GM12878 (cell line): ENCODE measurements at regions not wholly inside any gene's neighbourhood (a gene's known extent, or its start where the extent isn't known, plus 50 kb on each side); places are given as distances from the start of the nearest gene placed in this dataset.

Experiments
- ATAC-seq: fragments of 200-7000 bp; cut with Tn5 transposase; 3 replicates; pipeline ENCODE4 v1.9.1; 2020; ENCODE audit warnings: mild to moderate bottlenecking, moderate library complexity
- BruUV-seq: library from RNA; stranded (reverse); fragments of 400-500 nt; replicated peaks from 2 replicates; lab custom pipeline; 2021; lab: Mats Ljungman, UMichigan
- CTCF ChIA-PET: fragments of 300-600 bp; sonication (Branson Sonifier 250); formaldehyde crosslinking; extraction: SDS; loops from one replicate; lab custom pipeline; 2021; ENCODE audit warnings: inconsistent platforms; lab: Yijun Ruan, JAX
- POLR2A ChIA-PET: fragments of 350-600 bp; formaldehyde crosslinking; extraction: SDS; loops from one replicate; lab custom pipeline; 2021; ENCODE audit warnings: inconsistent platforms; lab: Charles Lee
- RAD21 ChIA-PET: fragments of 300-600 bp; sonication (Branson Sonifier 250); formaldehyde crosslinking; loops from one replicate; lab custom pipeline; 2023; ENCODE audit warnings: antibody characterized with exemption; ENCODE audit not compliant: unreplicated experiment; lab: Charles Lee
- SMC1A ChIA-PET: fragments of 300-600 bp; sonication (Branson Sonifier 250); formaldehyde crosslinking; loops from one replicate; lab custom pipeline; 2023; ENCODE audit not compliant: unreplicated experiment, uncharacterized antibody; lab: Charles Lee
- DNase-seq: peaks from one replicate; pipeline ENCODE4 v3.0.0-alpha.2; 2011; ENCODE audit warnings: low read depth, low spot score
- FAIRE-seq: peaks from 3 replicates; lab custom pipeline; 2011; peaks lifted over from hg19 to GRCh38; lab: Jason Lieb, UNC
- H2AFZ ChIP-seq: 2 replicates; pipeline ENCODE4 v1.6.0; 2011; ENCODE audit warnings: low read depth, low read length, control low read depth; ENCODE audit not compliant: control insufficient read depth
- H3K27ac ChIP-seq: 2 replicates; pipeline ENCODE4 v1.5.1; 2011; ENCODE audit warnings: control low read depth; ENCODE audit not compliant: control insufficient read depth, insufficient read depth
- H3K27me3 ChIP-seq, 2 experiments: replicated peaks in 1 of 2; 2 replicates each; pipeline versions ENCODE4 v1.6.0 to v1.6.1; 2011; ENCODE audit warnings: low read length in 1 of 2; ENCODE audit not compliant: control insufficient read depth in 2 of 2, insufficient read depth in 2 of 2
- H3K36me3 ChIP-seq, 2 experiments: 2 replicates each; pipeline ENCODE4 v1.5.1; 2011; ENCODE audit warnings: low read length in 1 of 2; ENCODE audit not compliant: control insufficient read depth in 2 of 2, insufficient read depth in 2 of 2
- H3K4me1 ChIP-seq: 2 replicates; pipeline ENCODE4 v1.6.1; 2011; ENCODE audit warnings: mild to moderate bottlenecking, low read length, moderate library complexity, mixed read lengths; ENCODE audit not compliant: control insufficient read depth, insufficient read depth
- H3K4me2 ChIP-seq: 2 replicates; pipeline ENCODE4 v1.6.0; 2011; ENCODE audit warnings: control low read depth; ENCODE audit not compliant: control insufficient read depth, insufficient read depth
- H3K4me3 ChIP-seq: fragments of 200-600 bp; sonication (generic); 2 replicates; pipeline ENCODE4 v1.5.1; 2016
- H3K79me2 ChIP-seq: 2 replicates; pipeline ENCODE4 v1.6.0; 2011; ENCODE audit warnings: low read length; ENCODE audit not compliant: control insufficient read depth, insufficient read depth
- H3K9ac ChIP-seq: 2 replicates; pipeline ENCODE4 v1.8.0; 2011; ENCODE audit warnings: low read length, control low read depth, mixed read lengths; ENCODE audit not compliant: control insufficient read depth, insufficient read depth
- H3K9me3 ChIP-seq: replicated peaks from 3 replicates; pipeline ENCODE4 v1.5.1; 2011; ENCODE audit warnings: mild to moderate bottlenecking, low read length; ENCODE audit not compliant: control insufficient read depth, insufficient read depth
- H4K20me1 ChIP-seq: 2 replicates; pipeline ENCODE4 v1.6.0; 2011; ENCODE audit not compliant: control insufficient read depth, insufficient read depth
- BHLHE40 ChIP-seq, 2 experiments: fragments of 450-650 bp in 1 of 2; IDR thresholded peaks; 2 replicates each; pipeline ENCODE4 v1.6.1; 2011 to 2017; ENCODE audit warnings: low read depth in 2 of 2, borderline replicate concordance in 1 of 2, improper control_type of control experiment in 1 of 2, low read length in 1 of 2, mild to moderate bottlenecking in 1 of 2
- CREM ChIP-seq: IDR thresholded peaks from 2 replicates; pipeline ENCODE4 v1.6.1; 2014; ENCODE audit warnings: antibody characterized with exemption, low read depth
- DPF2 ChIP-seq: fragments of 450-650 bp; IDR thresholded peaks from 2 replicates; pipeline ENCODE4 v1.6.1; 2017; ENCODE audit warnings: mild to moderate bottlenecking
- ETV6 ChIP-seq, 2 experiments: fragments of 450-650 bp in 1 of 2; IDR thresholded peaks in 1 of 2; conservative IDR thresholded peaks in 1 of 2; 2 replicates each; pipeline ENCODE4 v1.6.1; 2014; ENCODE audit warnings: antibody characterized with exemption in 1 of 2, borderline replicate concordance in 1 of 2, low read depth in 1 of 2, mild to moderate bottlenecking in 1 of 2, moderate library complexity in 1 of 2
- FOXK2 ChIP-seq: fragments of 450-650 bp; IDR thresholded peaks from 2 replicates; pipeline ENCODE4 v1.6.1; 2017; ENCODE audit warnings: mild to moderate bottlenecking, moderate library complexity
- HCFC1 ChIP-seq: fragments of 150-350 bp; IDR thresholded peaks from 2 replicates; pipeline ENCODE4 v1.6.1; 2014; ENCODE audit warnings: low read length
- HDAC2 ChIP-seq: fragments of 200-600 bp; sonication (generic); IDR thresholded peaks from 2 replicates; pipeline ENCODE4 v1.6.1; 2017
- HDGF ChIP-seq: fragments of 450-650 bp; IDR thresholded peaks from 2 replicates; pipeline ENCODE4 v1.6.1; 2016; ENCODE audit warnings: antibody characterized with exemption
- IKZF1 ChIP-seq: fragments of 450-650 bp; conservative IDR thresholded peaks from 2 replicates; pipeline ENCODE4 v1.6.1; 2017; ENCODE audit warnings: antibody characterized with exemption, mild to moderate bottlenecking
- IKZF2 ChIP-seq, 2 experiments: fragments of 450-650 bp; IDR thresholded peaks; 2 replicates each; pipeline ENCODE4 v1.6.1; 2017; ENCODE audit warnings: mild to moderate bottlenecking in 2 of 2, moderate library complexity in 2 of 2
- JUND ChIP-seq: IDR thresholded peaks from 2 replicates; pipeline ENCODE4 v1.6.1; 2012; ENCODE audit warnings: low read depth, mild to moderate bottlenecking, low read length, improper control_type of control experiment, moderate library complexity
- KAT2A ChIP-seq: conservative IDR thresholded peaks from 2 replicates; pipeline ENCODE4 v1.6.1; 2011; ENCODE audit warnings: low read depth, low read length; ENCODE audit not compliant: control insufficient read depth
- MEF2A ChIP-seq: IDR thresholded peaks from 2 replicates; pipeline ENCODE4 v1.6.1; 2011; ENCODE audit warnings: low read depth, mild to moderate bottlenecking, low read length, moderate library complexity; ENCODE audit not compliant: insufficient read depth
- MTA2 ChIP-seq: fragments of 450-650 bp; IDR thresholded peaks from 2 replicates; pipeline ENCODE4 v1.6.1; 2016; ENCODE audit warnings: low read depth, mild to moderate bottlenecking, moderate library complexity
- MYC ChIP-seq: IDR thresholded peaks from 2 replicates; pipeline ENCODE4 v1.6.1; 2011; ENCODE audit warnings: mild to moderate bottlenecking, low read length, moderate library complexity, inconsistent platforms; ENCODE audit not compliant: insufficient read depth, insufficient replicate concordance, insufficient read length, severe bottlenecking
- NFIC ChIP-seq: IDR thresholded peaks from 2 replicates; pipeline ENCODE4 v1.6.1; 2012; ENCODE audit warnings: low read depth, mild to moderate bottlenecking, inconsistent platforms, low read length, moderate library complexity
- RAD51 ChIP-seq: fragments of 450-650 bp; IDR thresholded peaks from 2 replicates; pipeline ENCODE4 v1.6.1; 2016; ENCODE audit warnings: moderate library complexity, mild to moderate bottlenecking, inconsistent platforms
- RB1 ChIP-seq: fragments of 450-650 bp; formaldehyde crosslinking; IDR thresholded peaks from 2 replicates; pipeline ENCODE4 v1.6.1; 2017; ENCODE audit warnings: mild to moderate bottlenecking, borderline replicate concordance
- SRF ChIP-seq, 2 experiments: IDR thresholded peaks; 2 replicates each; pipeline ENCODE4 v1.6.1; 2011; ENCODE audit warnings: low read depth in 2 of 2, low read length in 2 of 2, mild to moderate bottlenecking in 1 of 2, moderate library complexity in 1 of 2
- TCF7 ChIP-seq: IDR thresholded peaks from 2 replicates; pipeline ENCODE4 v1.6.1; 2014; ENCODE audit warnings: antibody characterized with exemption, borderline replicate concordance
- ZNF687 ChIP-seq: fragments of 450-650 bp; IDR thresholded peaks from 2 replicates; pipeline ENCODE4 v1.6.1; 2017; ENCODE audit warnings: mild to moderate bottlenecking, moderate library complexity
- WGBS: methylation state at CpG from one replicate; pipeline ENCODE4 v1.1.6; 2016; ENCODE audit warnings: low lambda C conversion rate; ENCODE audit not compliant: insufficient replicate concordance, insufficient coverage; ENCODE audit errors: missing lambda C conversion rate; 5-methylcytosine and 5-hydroxymethylcytosine counted together
- in situ Hi-C: fragments of 300-500 bp; cut with MboI; formaldehyde crosslinking; loops from 9 replicates; pipeline ENCODE4 v1.14.3; 2018; ENCODE audit warnings: mixed read lengths
- intact Hi-C: fragments of 100-400 bp; cut with micrococcal nuclease; formaldehyde crosslinking; loops from one replicate; pipeline ENCODE4 v1.14.2; 2022; ENCODE audit not compliant: unreplicated experiment
- TF ChIP-seq, protein P1 (sequence below): IDR thresholded peaks from 2 replicates; pipeline ENCODE4 v1.6.1; 2011; ENCODE audit warnings: borderline replicate concordance, low read depth, mild to moderate bottlenecking, moderate library complexity, mixed read lengths, low read length; ENCODE audit not compliant: insufficient read depth; ENCODE audit errors: extremely low read length

GRCh38 chr2:12076810-12077209 is 330.4 kb downstream of the LPIN1 start:
- DNase-seq (no peak), ATAC-seq (peak; percentile 50), FAIRE-seq (peak; percentile 57)
- POLR2A ChIA-PET = interaction anchor here (1.4 kb wide), 1 partner anchor 20 kb away, joined by 3 read pairs; no protein-coding TSS in a partner anchor
- in situ Hi-C loops (no loop called here), intact Hi-C loops (no loop called here)
- H3K4me1 ChIP-seq = peaks cover 13% of the 10 kb centered on the region
- no peak overlapping the region for H3K9ac ChIP-seq
- H3K4me3 ChIP-seq = no peak overlapping the region
- no TSS peak for BruUV-seq
- SMC1A ChIA-PET = interaction anchor here (1.9 kb wide), 1 partner anchor 19 kb away, joined by 6 read pairs; no protein-coding TSS in a partner anchor
- no peak overlapping the region for H2AFZ ChIP-seq
- 34% methylated on average over 5 of the region's 5 CpGs for WGBS
- CTCF ChIA-PET = interaction anchor here (0.6 kb wide), 1 partner anchor 83 kb away, joined by 4 read pairs; no protein-coding TSS in a partner anchor
- no peaks in the 10 kb centered on the region for H4K20me1 ChIP-seq
- H3K79me2 ChIP-seq = peaks cover 2% of the 10 kb centered on the region
- H3K27ac ChIP-seq = no peak overlapping the region
- no peaks in the 10 kb centered on the region; a peak in 1 of 4 replicates for H3K36me3 ChIP-seq
- no peak overlapping the region for H3K4me2 ChIP-seq
- RAD21 ChIA-PET = interaction anchor here (1.2 kb wide), 1 partner anchor 70 kb away, joined by 4 read pairs; no protein-coding TSS in a partner anchor
- no peaks in the 10 kb centered on the region for H3K27me3 ChIP-seq
- H3K9me3 ChIP-seq = no peaks in the 10 kb centered on the region; the same call in 2 of the 3 replicates
- TF ChIP-seq MYC (no peak), ZNF687 (no peak), IKZF1 (0 out of 2 replicates have a peak, but pooled peaks have one; percentile 27), MEF2A (0 out of 2 replicates have a peak, but pooled peaks have one; percentile 51), ETV6 (conservative IDR thresholded peaks at IDR 0.05 in 1 of 2, IDR thresholded peaks at IDR 0.05 in 1 of 2; ENCODE audit: borderline replicate concordance in 1 of 2, low read depth in 1 of 2) (no peak), TCF7 (no peak), HDGF (no peak), CREM (no peak), KAT2A (no peak), RB1 (no peak), HCFC1 (no peak), NFIC (0 out of 2 replicates have a peak, but pooled peaks have one; percentile 21), FOXK2 (no peak), HDAC2 (no peak), BHLHE40 (IDR thresholded peaks at IDR 0.05; ENCODE audit: borderline replicate concordance in 1 of 2, low read depth in 2 of 2, low read length in 1 of 2) (peak in 1 of 2 experiments; percentile 28; a peak in 1 of 4 replicates), MTA2 (0 out of 2 replicates have a peak, but pooled peaks have one; percentile 19), DPF2 (no peak), SRF (IDR thresholded peaks at IDR 0.05; ENCODE audit: low read depth in 2 of 2, low read length in 2 of 2) (no peak), IKZF2 (IDR thresholded peaks at IDR 0.05) (peak in 1 of 2 experiments; percentile 12; a peak in 2 of 4 replicates), JUND (no peak), RAD51 (peak; percentile 61; the same call in 1 of the 2 replicates)
- TF ChIP-seq, protein P1, sequence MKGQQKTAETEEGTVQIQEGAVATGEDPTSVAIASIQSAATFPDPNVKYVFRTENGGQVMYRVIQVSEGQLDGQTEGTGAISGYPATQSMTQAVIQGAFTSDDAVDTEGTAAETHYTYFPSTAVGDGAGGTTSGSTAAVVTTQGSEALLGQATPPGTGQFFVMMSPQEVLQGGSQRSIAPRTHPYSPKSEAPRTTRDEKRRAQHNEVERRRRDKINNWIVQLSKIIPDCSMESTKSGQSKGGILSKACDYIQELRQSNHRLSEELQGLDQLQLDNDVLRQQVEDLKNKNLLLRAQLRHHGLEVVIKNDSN = no peak
